Osteocyte (in vitro differentiated cells): ENCODE measurements at regions not wholly inside any gene's neighbourhood (a gene's known extent, or its start where the extent isn't known, plus 50 kb on each side); places are given as distances from the start of the nearest gene placed in this dataset.

ENCODE experiments used
- DNase-seq: peaks from one replicate; pipeline ENCODE4 v3.0.0; 2021; ENCODE audit warnings: mixed read lengths; ENCODE audit not compliant: unreplicated experiment; ENCODE audit errors: extremely low spot score
- H3K27ac Mint-ChIP-seq: one replicate; pipeline ENCODE4 v1.8.0; 2021; ENCODE audit warnings: mild to moderate bottlenecking, mixed read lengths; ENCODE audit not compliant: unreplicated experiment
- H3K27me3 Mint-ChIP-seq: one replicate; pipeline ENCODE4 v1.8.0; 2021; ENCODE audit warnings: mixed read lengths; ENCODE audit not compliant: unreplicated experiment
- H3K36me3 Mint-ChIP-seq: one replicate; pipeline ENCODE4 v1.8.0; 2021; ENCODE audit warnings: mixed read lengths; ENCODE audit not compliant: unreplicated experiment
- H3K4me1 Mint-ChIP-seq: one replicate; pipeline ENCODE4 v1.8.0; 2021; ENCODE audit warnings: mixed read lengths; ENCODE audit not compliant: unreplicated experiment
- H3K4me3 Mint-ChIP-seq: one replicate; pipeline ENCODE4 v1.8.0; 2021; ENCODE audit warnings: mild to moderate bottlenecking, moderate library complexity, mixed read lengths; ENCODE audit not compliant: unreplicated experiment
- H3K9me3 Mint-ChIP-seq: one replicate; pipeline ENCODE4 v1.8.0; 2021; ENCODE audit warnings: mixed read lengths; ENCODE audit not compliant: unreplicated experiment
- CTCF ChIP-seq: fragments of 200-600 bp; sonication (generic); IDR thresholded peaks from 2 replicates; pipeline ENCODE4 v1.5.0; 2021; ENCODE audit warnings: antibody characterized with exemption, mild to moderate bottlenecking, moderate library complexity

GRCh38 chr7:113825832-113826231 is 93.0 kb downstream of the PPP1R3A start:
- no peak overlapping the region for H3K4me3 Mint-ChIP-seq
- DNase-seq, result no peak
- H3K9me3 Mint-ChIP-seq, result no peaks in the 10 kb centered on the region
- peaks cover 6% of the 10 kb centered on the region for H3K4me1 Mint-ChIP-seq
- no peak overlapping the region for H3K27ac Mint-ChIP-seq
- H3K27me3 Mint-ChIP-seq, result no peaks in the 10 kb centered on the region
- H3K36me3 Mint-ChIP-seq, result peaks cover 1% of the 10 kb centered on the region
- TF ChIP-seq CTCF, result no peak

- no peak overlapping the region for H3K27ac Mint-ChIP-seq
- TF ChIP-seq CTCF, result no peak
- H3K36me3 Mint-ChIP-seq, result peaks cover 1% of the 10 kb centered on the region
- no peak for DNase-seq
- H3K4me1 Mint-ChIP-seq, result peaks cover 13% of the 10 kb centered on the region
- no peaks in the 10 kb centered on the region for H3K27me3 Mint-ChIP-seq
- H3K4me3 Mint-ChIP-seq, result no peak overlapping the region
- H3K9me3 Mint-ChIP-seq, result no peaks in the 10 kb centered on the region
Observed at GRCh38 chr7:113824117-113824823, 94.5 kb downstream of the PPP1R3A start.

- no peak for TF ChIP-seq CTCF
- Mint-ChIP-seq H3K4me1 (peaks cover 16% of the 10 kb centered on the region), H3K9me3 (peaks cover 6% of the 10 kb centered on the region), H3K4me3 (no peak overlapping the region), H3K36me3 (peaks cover 2% of the 10 kb centered on the region), H3K27me3 (no peaks in the 10 kb centered on the region), H3K27ac (no peak overlapping the region)
- no peak for DNase-seq
Observed at GRCh38 chr7:113819474-113819873, 99.3 kb downstream of the PPP1R3A start.

- Mint-ChIP-seq H3K4me3 (no peak overlapping the region), H3K27ac (no peak overlapping the region), H3K27me3 (no peaks in the 10 kb centered on the region), H3K4me1 (peaks cover 33% of the 10 kb centered on the region), H3K36me3 (peaks cover 2% of the 10 kb centered on the region), H3K9me3 (peaks cover 6% of the 10 kb centered on the region)
- DNase-seq, result no peak
- no peak for TF ChIP-seq CTCF
Observed at GRCh38 chr7:113816639-113817038, 102.2 kb downstream of the PPP1R3A start.

GRCh38 chr7:113813471-113813870 is 105.3 kb downstream of the PPP1R3A start:
- Mint-ChIP-seq H3K36me3 (peaks cover 2% of the 10 kb centered on the region), H3K27me3 (no peaks in the 10 kb centered on the region), H3K4me1 (peaks cover 44% of the 10 kb centered on the region), H3K4me3 (no peak overlapping the region), H3K27ac (peak overlapping the region; percentile 74), H3K9me3 (peaks cover 6% of the 10 kb centered on the region)
- no peak for DNase-seq
- TF ChIP-seq CTCF, result no peak
